ENCODE measurements at regions not wholly inside any gene's neighbourhood (a gene's known extent, or its start where the extent isn't known, plus 50 kb on each side); places are given as distances from the start of the nearest gene placed in this dataset.

GRCh38 chr9:134498814-134499166 is 142.8 kb upstream of the COL5A1 start:
- no peak overlapping the region for H3K9ac ChIP-seq (ENCODE audit: low read length)
- H3K4me3 ChIP-seq (ENCODE audit: low read length): no peak overlapping the region
- H3K27ac ChIP-seq (ENCODE audit: low read length): peak overlapping the region; percentile 0
- no peaks in the 10 kb centered on the region for H3K9me2 ChIP-seq (ENCODE audit: insufficient read depth, low read length)
- H3K4me2 ChIP-seq (ENCODE audit: low read length): no peak overlapping the region
- no peaks in the 10 kb centered on the region for H4K20me1 ChIP-seq (ENCODE audit: insufficient read depth)
- H3F3A ChIP-seq (ENCODE audit: insufficient read depth, low read length, poor library complexity, severe bottlenecking): peaks cover 3% of the 10 kb centered on the region
- TF ChIP-seq EZH2 (IDR thresholded peaks at IDR 0.05; ENCODE audit: borderline replicate concordance, insufficient read depth, low read length, poor library complexity, severe bottlenecking): no peak
- TF ChIP-seq TAF1 (IDR thresholded peaks at IDR 0.05; ENCODE audit: low read depth): no peak
- no peak for TF ChIP-seq REST (IDR thresholded peaks at IDR 0.05; ENCODE audit: borderline replicate concordance)
- no peak for TF ChIP-seq SMC3 (conservative IDR thresholded peaks at IDR 0.05; ENCODE audit: poor library complexity)
- no peak for TF ChIP-seq CTCF (IDR thresholded peaks at IDR 0.05; ENCODE audit: poor library complexity, severe bottlenecking)
- TF ChIP-seq RAD21 (conservative IDR thresholded peaks at IDR 0.05): no peak
- no peak for TF ChIP-seq MXI1 (conservative IDR thresholded peaks at IDR 0.05; ENCODE audit: poor library complexity, severe bottlenecking)
- TF ChIP-seq POLR2AphosphoS5 (IDR thresholded peaks at IDR 0.05): no peak
- no peak for TF ChIP-seq EP300 (conservative IDR thresholded peaks at IDR 0.05; ENCODE audit: poor library complexity, severe bottlenecking)
- H3K36me3 ChIP-seq (ENCODE audit: insufficient read depth, low read length): no peaks in the 10 kb centered on the region
- H3K27me3 ChIP-seq (ENCODE audit: insufficient read depth, low read depth, low read length): no peaks in the 10 kb centered on the region
- H2AFZ ChIP-seq (ENCODE audit: low read depth, low read length): no peak overlapping the region
- no peaks in the 10 kb centered on the region for H3K79me2 ChIP-seq (replicated peaks; ENCODE audit: insufficient read depth, low read length)
- no peaks in the 10 kb centered on the region for H3K9me3 ChIP-seq (ENCODE audit: low read length)

GRCh38 chr9:134500931-134501760 is 140.5 kb upstream of the COL5A1 start:
- Histone ChIP-seq H3K79me2 (replicated peaks; ENCODE audit: insufficient read depth, low read length) (no peaks in the 10 kb centered on the region), H3K27me3 (ENCODE audit: insufficient read depth, low read depth, low read length) (no peaks in the 10 kb centered on the region), H3K36me3 (ENCODE audit: insufficient read depth, low read length) (no peaks in the 10 kb centered on the region), H3K27ac (ENCODE audit: low read length) (no peak overlapping the region), H3F3A (ENCODE audit: insufficient read depth, low read length, poor library complexity, severe bottlenecking) (peaks cover 3% of the 10 kb centered on the region), H4K20me1 (ENCODE audit: insufficient read depth) (no peaks in the 10 kb centered on the region), H3K4me3 (ENCODE audit: low read length) (no peak overlapping the region), H3K4me2 (ENCODE audit: low read length) (no peak overlapping the region), H3K9me2 (ENCODE audit: insufficient read depth, low read length) (no peaks in the 10 kb centered on the region), H2AFZ (ENCODE audit: low read depth, low read length) (no peak overlapping the region), H3K9ac (ENCODE audit: low read length) (no peak overlapping the region), H3K9me3 (ENCODE audit: low read length) (no peaks in the 10 kb centered on the region)
- TF ChIP-seq SMC3 (conservative IDR thresholded peaks at IDR 0.05; ENCODE audit: poor library complexity) (no peak), EZH2 (IDR thresholded peaks at IDR 0.05; ENCODE audit: borderline replicate concordance, insufficient read depth, low read length, poor library complexity, severe bottlenecking) (no peak), MXI1 (conservative IDR thresholded peaks at IDR 0.05; ENCODE audit: poor library complexity, severe bottlenecking) (no peak)
